WTC11 (cell line): ENCODE measurements at regions not wholly inside any gene's neighbourhood (a gene's known extent, or its start where the extent isn't known, plus 50 kb on each side); places are given as distances from the start of the nearest gene placed in this dataset.
A peak's percentile ranks its signal among the peaks of the same experiment; 100 is the strongest.

Experiments
- ATAC-seq: fragments of 200-7000 bp; cut with Tn5 transposase; 2 replicates; pipeline ENCODE4 v1.10.0; 2021; ENCODE audit warnings: mild to moderate bottlenecking, moderate library complexity
- CTCF ChIA-PET: fragments of 300-600 bp; sonication (Branson Sonifier 250); formaldehyde crosslinking; loops from one replicate; lab custom pipeline; 2021; ENCODE audit warnings: antibody characterized with exemption; lab: Charles Lee
- POLR2A ChIA-PET: fragments of 350-600 bp; sonication (Branson Sonifier 250); formaldehyde crosslinking; loops from one replicate; lab custom pipeline; 2021; ENCODE audit warnings: antibody characterized with exemption; lab: Charles Lee
- DNase-seq: peaks from one replicate; pipeline ENCODE4 v3.0.0; 2021; ENCODE audit warnings: low spot score
- H3K27ac Mint-ChIP-seq: 2 replicates; pipeline ENCODE4 v1.8.0; 2021; ENCODE audit warnings: mixed read lengths
- H3K27me3 Mint-ChIP-seq: 2 replicates; pipeline ENCODE4 v1.8.0; 2021; ENCODE audit warnings: low read depth, mild to moderate bottlenecking, moderate library complexity, mixed read lengths
- H3K36me3 Mint-ChIP-seq: 2 replicates; pipeline ENCODE4 v1.8.0; 2021; ENCODE audit warnings: mixed read lengths
- H3K4me1 Mint-ChIP-seq: 2 replicates; pipeline ENCODE4 v1.8.0; 2022; ENCODE audit warnings: mixed read lengths
- H3K4me3 Mint-ChIP-seq: 2 replicates; pipeline ENCODE4 v1.8.0; 2021; ENCODE audit warnings: mild to moderate bottlenecking, moderate library complexity, mixed read lengths
- H3K9me3 Mint-ChIP-seq: 2 replicates; pipeline ENCODE4 v1.8.0; 2021; ENCODE audit warnings: mixed read lengths
- E2F5 ChIP-seq: sonication (generic); formaldehyde crosslinking; IDR thresholded peaks from 2 replicates; pipeline ENCODE4 v1.8.1; 2022; ENCODE audit warnings: mild to moderate bottlenecking, moderate library complexity, missing genetic modification reagents
- EMX1 ChIP-seq: fragments of 250-450 bp; sonication (Bioruptor Pico); IDR thresholded peaks from 2 replicates; pipeline ENCODE4 v1.8.0; 2021; ENCODE audit warnings: mild to moderate bottlenecking
- FOXJ3 ChIP-seq: sonication (generic); formaldehyde crosslinking; IDR thresholded peaks from 2 replicates; pipeline ENCODE4 v1.9.0; 2021; ENCODE audit warnings: missing genetic modification reagents, mild to moderate bottlenecking, borderline replicate concordance
- FOXK1 ChIP-seq: sonication (generic); formaldehyde crosslinking; IDR thresholded peaks from 2 replicates; pipeline ENCODE4 v1.8.0; 2022; ENCODE audit warnings: mild to moderate bottlenecking, moderate library complexity, missing genetic modification reagents
- HMGXB4 ChIP-seq: sonication (generic); formaldehyde crosslinking; IDR thresholded peaks from 2 replicates; pipeline ENCODE4 v1.8.1; 2023; ENCODE audit warnings: mild to moderate bottlenecking, moderate library complexity, missing genetic modification reagents
- JAZF1 ChIP-seq: fragments of 250-450 bp; sonication (Bioruptor Pico); IDR thresholded peaks from 2 replicates; pipeline ENCODE4 v1.9.0; 2021; ENCODE audit warnings: moderate library complexity, mild to moderate bottlenecking, inconsistent platforms
- JUN ChIP-seq: sonication (generic); formaldehyde crosslinking; IDR thresholded peaks from 2 replicates; pipeline ENCODE4 v1.8.0; 2023; ENCODE audit warnings: mild to moderate bottlenecking, missing genetic modification reagents
- KAT7 ChIP-seq: sonication (generic); formaldehyde crosslinking; IDR thresholded peaks from 2 replicates; pipeline ENCODE4 v1.8.1; 2023; ENCODE audit warnings: missing genetic modification reagents, mild to moderate bottlenecking, borderline replicate concordance
- MXD4 ChIP-seq: fragments of 250-450 bp; sonication (Bioruptor Pico); IDR thresholded peaks from 2 replicates; pipeline ENCODE4 v1.8.0; 2021; ENCODE audit warnings: mild to moderate bottlenecking, moderate library complexity, borderline replicate concordance
- NR2C2 ChIP-seq: sonication (generic); formaldehyde crosslinking; IDR thresholded peaks from 2 replicates; pipeline ENCODE4 v1.8.0; 2022; ENCODE audit warnings: mild to moderate bottlenecking, missing genetic modification reagents
- OVOL2 ChIP-seq: fragments of 250-450 bp; sonication (Bioruptor Pico); IDR thresholded peaks from 2 replicates; pipeline ENCODE4 v1.9.0; 2021; ENCODE audit warnings: mild to moderate bottlenecking, borderline replicate concordance
- PRDM15 ChIP-seq: sonication (generic); formaldehyde crosslinking; IDR thresholded peaks from 2 replicates; pipeline ENCODE4 v1.8.0; 2022; ENCODE audit warnings: missing genetic modification reagents
- TP53 ChIP-seq: sonication (generic); formaldehyde crosslinking; IDR thresholded peaks from 2 replicates; pipeline ENCODE4 v1.8.1; 2023; ENCODE audit warnings: mild to moderate bottlenecking, missing genetic modification reagents
- ZNF232 ChIP-seq: sonication (generic); formaldehyde crosslinking; IDR thresholded peaks from 2 replicates; pipeline ENCODE4 v1.8.0; 2022; ENCODE audit warnings: mild to moderate bottlenecking, missing genetic modification reagents
- TF ChIP-seq, protein P1 (sequence below): fragments of 250-450 bp; sonication (Bioruptor Pico); conservative IDR thresholded peaks from 2 replicates; pipeline ENCODE4 v1.9.0; 2021; ENCODE audit warnings: mild to moderate bottlenecking
- TF ChIP-seq, protein P2 (sequence below): fragments of 250-450 bp; sonication (Bioruptor Pico); IDR thresholded peaks from 2 replicates; pipeline ENCODE4 v1.9.0; 2021; ENCODE audit warnings: mild to moderate bottlenecking

DNA sequence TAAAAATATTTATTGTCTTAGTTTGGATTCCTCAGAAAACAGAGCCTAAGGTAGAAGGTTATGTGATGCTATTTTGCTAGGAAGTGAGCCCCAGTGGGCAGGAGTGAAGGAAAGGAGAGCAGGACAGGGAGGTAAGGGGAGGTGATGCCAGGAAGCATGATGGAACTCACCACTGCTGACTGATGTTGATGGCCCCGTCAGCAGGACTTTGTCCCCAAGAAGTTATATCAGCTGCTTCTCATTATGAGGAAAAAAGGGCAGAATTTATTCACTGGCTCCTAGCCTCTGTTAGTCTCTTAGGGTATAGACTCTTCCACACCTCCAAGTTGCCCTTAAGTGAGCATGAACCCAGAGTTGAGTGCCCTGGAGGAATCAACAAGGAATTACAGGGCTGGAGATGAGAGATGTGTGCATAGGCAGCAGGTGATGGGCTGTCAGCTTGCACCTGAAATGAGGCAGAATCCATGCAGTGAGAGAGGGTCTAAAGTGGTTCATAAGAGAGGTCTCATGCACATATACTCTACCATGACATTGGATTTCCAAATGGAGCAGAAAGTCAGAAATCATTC lies 120.6 kb upstream of the NIPBL start:
- TF ChIP-seq, protein P1, sequence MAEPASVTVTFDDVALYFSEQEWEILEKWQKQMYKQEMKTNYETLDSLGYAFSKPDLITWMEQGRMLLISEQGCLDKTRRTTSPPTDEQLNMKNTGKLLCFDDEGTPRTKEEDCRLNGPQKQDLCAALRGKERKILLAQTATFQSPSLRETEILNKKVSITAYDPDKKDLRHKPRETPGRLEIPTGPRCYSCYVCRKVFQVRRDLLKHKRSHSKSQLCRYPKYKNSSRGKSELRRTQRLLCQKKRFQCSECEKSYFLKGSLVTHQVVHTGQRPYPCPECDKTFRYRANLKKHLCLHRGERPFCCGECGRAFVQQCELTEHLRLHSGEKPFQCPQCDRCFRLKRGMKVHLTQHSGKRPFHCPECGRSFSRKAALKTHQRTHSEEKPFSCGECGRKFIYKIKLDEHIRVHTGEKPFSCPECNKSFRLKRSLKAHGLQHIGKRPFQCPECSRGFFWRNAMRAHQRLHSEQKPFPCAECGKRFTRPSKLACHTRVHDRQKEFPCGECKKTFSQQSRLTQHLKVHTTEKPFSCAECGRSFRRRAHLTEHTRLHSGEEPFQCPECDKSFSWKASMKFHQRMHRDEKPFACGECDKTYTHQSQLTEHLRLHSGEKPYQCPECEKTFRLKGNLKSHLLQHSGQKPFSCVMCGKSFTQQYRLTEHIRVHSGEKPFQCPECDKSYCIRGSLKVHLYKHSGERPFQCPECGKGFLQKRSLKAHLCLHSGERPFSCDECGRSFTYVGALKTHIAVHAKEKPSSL (CRISPR knock-in tag), result no peak
- TF ChIP-seq KAT7, result no peak
- TF ChIP-seq FOXK1, result no peak
- TF ChIP-seq, protein P2, sequence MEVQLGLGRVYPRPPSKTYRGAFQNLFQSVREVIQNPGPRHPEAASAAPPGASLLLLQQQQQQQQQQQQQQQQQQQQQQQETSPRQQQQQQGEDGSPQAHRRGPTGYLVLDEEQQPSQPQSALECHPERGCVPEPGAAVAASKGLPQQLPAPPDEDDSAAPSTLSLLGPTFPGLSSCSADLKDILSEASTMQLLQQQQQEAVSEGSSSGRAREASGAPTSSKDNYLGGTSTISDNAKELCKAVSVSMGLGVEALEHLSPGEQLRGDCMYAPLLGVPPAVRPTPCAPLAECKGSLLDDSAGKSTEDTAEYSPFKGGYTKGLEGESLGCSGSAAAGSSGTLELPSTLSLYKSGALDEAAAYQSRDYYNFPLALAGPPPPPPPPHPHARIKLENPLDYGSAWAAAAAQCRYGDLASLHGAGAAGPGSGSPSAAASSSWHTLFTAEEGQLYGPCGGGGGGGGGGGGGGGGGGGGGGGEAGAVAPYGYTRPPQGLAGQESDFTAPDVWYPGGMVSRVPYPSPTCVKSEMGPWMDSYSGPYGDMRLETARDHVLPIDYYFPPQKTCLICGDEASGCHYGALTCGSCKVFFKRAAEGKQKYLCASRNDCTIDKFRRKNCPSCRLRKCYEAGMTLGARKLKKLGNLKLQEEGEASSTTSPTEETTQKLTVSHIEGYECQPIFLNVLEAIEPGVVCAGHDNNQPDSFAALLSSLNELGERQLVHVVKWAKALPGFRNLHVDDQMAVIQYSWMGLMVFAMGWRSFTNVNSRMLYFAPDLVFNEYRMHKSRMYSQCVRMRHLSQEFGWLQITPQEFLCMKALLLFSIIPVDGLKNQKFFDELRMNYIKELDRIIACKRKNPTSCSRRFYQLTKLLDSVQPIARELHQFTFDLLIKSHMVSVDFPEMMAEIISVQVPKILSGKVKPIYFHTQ (CRISPR knock-in tag), result no peak
- TF ChIP-seq HMGXB4, result no peak
- no peak for TF ChIP-seq ZNF232 (CRISPR knock-in tag)
- TF ChIP-seq JAZF1 (CRISPR knock-in tag), result no peak
- TF ChIP-seq EMX1 (CRISPR knock-in tag), result no peak
- TF ChIP-seq NR2C2 (CRISPR knock-in tag), result no peak
- TF ChIP-seq OVOL2 (CRISPR knock-in tag), result no peak
- TF ChIP-seq E2F5 (CRISPR knock-in tag), result no peak
- TF ChIP-seq JUN, result no peak
- no peak for TF ChIP-seq PRDM15 (CRISPR knock-in tag)
- TF ChIP-seq TP53 (CRISPR knock-in tag), result no peak
- no peak for TF ChIP-seq FOXJ3 (CRISPR knock-in tag)
- TF ChIP-seq MXD4 (CRISPR knock-in tag), result no peak
- ATAC-seq (0 out of 2 replicates have a peak, but pooled peaks have one; percentile 36), DNase-seq (no peak)
- ChIA-PET CTCF (interaction anchor here (1.5 to 2.4 kb wide), 2 partner anchors 11 to 18 kb away, joined by 6 read pairs; no protein-coding TSS in a partner anchor), POLR2A (no interaction called here)
- Mint-ChIP-seq H3K4me1 (0 out of 2 replicates have a peak, but pooled peaks cover 4% of the 10 kb centered on the region), H3K27me3 (no peaks in the 10 kb centered on the region), H3K36me3 (no peaks in the 10 kb centered on the region), H3K27ac (no peak overlapping the region), H3K9me3 (no peaks in the 10 kb centered on the region), H3K4me3 (no peak overlapping the region)
